ENCODE measurements at regions not wholly inside any gene's neighbourhood (a gene's known extent, or its start where the extent isn't known, plus 50 kb on each side); places are given as distances from the start of the nearest gene placed in this dataset.

DNA sequence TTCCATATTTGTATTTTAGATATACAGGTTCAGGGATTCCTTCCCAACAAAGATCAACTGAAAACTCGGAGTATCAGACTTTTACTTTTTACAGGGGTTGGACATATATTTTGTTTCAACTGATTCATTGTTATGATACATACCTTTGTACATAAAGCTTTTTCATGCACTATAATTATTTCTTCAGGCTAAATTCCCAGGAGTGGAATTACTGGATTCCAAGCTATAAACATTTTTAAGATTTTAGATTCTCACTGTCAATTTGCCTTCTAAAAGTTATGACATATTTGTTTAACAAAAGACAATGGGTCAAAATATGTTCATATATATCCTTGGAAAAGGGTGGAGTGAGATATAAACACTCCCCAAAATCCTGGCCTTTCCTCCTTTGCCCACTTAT, 449.0 kb downstream of the PDCD6IP start:
- intact Hi-C loops (cut with micrococcal nuclease): no loop called here
- DNase-seq (ENCODE audit: unreplicated experiment): no peak
- TF ChIP-seq CTCF (IDR thresholded peaks at IDR 0.05; ENCODE audit: unreplicated experiment): no peak
- POLR2A ChIA-PET: no interaction called here
- H3K4me1 Mint-ChIP-seq (ENCODE audit: insufficient read depth, unreplicated experiment): no peaks in the 10 kb centered on the region
- BruUV-seq (replicated peaks): no TSS peak
- no peaks in the 10 kb centered on the region for H3K36me3 Mint-ChIP-seq (ENCODE audit: insufficient read depth, unreplicated experiment)
- no peaks in the 10 kb centered on the region for H3K27me3 Mint-ChIP-seq (ENCODE audit: insufficient read depth, unreplicated experiment)
- no peaks in the 10 kb centered on the region for H3K9me3 Mint-ChIP-seq (ENCODE audit: unreplicated experiment)
- CTCF ChIA-PET: interaction anchor here (0.6 to 3.3 kb wide), 5 partner anchors 13 to 437 kb away, joined by 3 to 22 read pairs (median 3); no protein-coding TSS in a partner anchor
- H3K4me3 Mint-ChIP-seq (ENCODE audit: unreplicated experiment): no peak overlapping the region
- no peak overlapping the region for H3K27ac Mint-ChIP-seq (ENCODE audit: low read depth, unreplicated experiment)

- Mint-ChIP-seq H3K27ac (ENCODE audit: low read depth, unreplicated experiment) (no peak overlapping the region), H3K27me3 (ENCODE audit: insufficient read depth, unreplicated experiment) (no peaks in the 10 kb centered on the region), H3K9me3 (ENCODE audit: unreplicated experiment) (no peaks in the 10 kb centered on the region), H3K4me3 (ENCODE audit: unreplicated experiment) (no peak overlapping the region), H3K4me1 (ENCODE audit: insufficient read depth, unreplicated experiment) (no peaks in the 10 kb centered on the region), H3K36me3 (ENCODE audit: insufficient read depth, unreplicated experiment) (no peaks in the 10 kb centered on the region)
- TF ChIP-seq CTCF (IDR thresholded peaks at IDR 0.05; ENCODE audit: unreplicated experiment): no peak
- ChIA-PET POLR2A (no interaction called here), CTCF (interaction anchor here (0.6 to 3.3 kb wide), 5 partner anchors 10 to 370 kb away, joined by 3 to 22 read pairs (median 3); no protein-coding TSS in a partner anchor)
- DNase-seq (ENCODE audit: unreplicated experiment): no peak
- BruUV-seq (replicated peaks): no TSS peak
- intact Hi-C loops (cut with micrococcal nuclease): no loop called here
Observed at GRCh38 chr3:34248352-34248751, 449.9 kb downstream of the PDCD6IP start.

DNA sequence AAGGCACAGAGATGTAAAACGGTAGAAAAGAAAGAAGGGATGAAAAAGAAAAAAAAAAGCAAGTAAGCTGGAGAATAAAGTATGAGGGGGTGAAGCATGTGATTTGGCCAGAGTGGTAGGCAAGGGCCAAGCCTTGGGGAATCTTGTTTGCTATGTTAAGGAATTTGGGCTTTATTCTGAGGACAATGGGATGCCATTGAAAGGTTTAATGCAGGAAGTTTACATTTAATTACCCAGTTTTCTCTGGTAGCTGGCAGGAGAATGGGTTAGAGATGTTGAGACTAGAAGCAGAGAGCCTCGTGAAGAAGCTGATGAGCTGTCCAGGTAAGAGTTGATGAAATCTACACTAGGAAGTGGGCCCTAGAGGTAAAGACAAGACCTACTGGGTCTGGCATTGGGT, 455.9 kb downstream of the PDCD6IP start:
- no peaks in the 10 kb centered on the region for H3K4me1 Mint-ChIP-seq (ENCODE audit: insufficient read depth, unreplicated experiment)

GRCh38 chr3:34256021-34256420, 457.6 kb downstream of the PDCD6IP start:
- Mint-ChIP-seq H3K27ac (ENCODE audit: low read depth, unreplicated experiment) (no peak overlapping the region), H3K9me3 (ENCODE audit: unreplicated experiment) (no peaks in the 10 kb centered on the region), H3K27me3 (ENCODE audit: insufficient read depth, unreplicated experiment) (peaks cover 27% of the 10 kb centered on the region), H3K4me1 (ENCODE audit: insufficient read depth, unreplicated experiment) (peaks cover 3% of the 10 kb centered on the region), H3K4me3 (ENCODE audit: unreplicated experiment) (no peak overlapping the region), H3K36me3 (ENCODE audit: insufficient read depth, unreplicated experiment) (no peaks in the 10 kb centered on the region)
- no peak for TF ChIP-seq CTCF (IDR thresholded peaks at IDR 0.05; ENCODE audit: unreplicated experiment)
- intact Hi-C loops (cut with micrococcal nuclease): no loop called here
- no TSS peak for BruUV-seq (replicated peaks)
- ChIA-PET POLR2A (no interaction called here), CTCF (interaction anchor here (0.6 to 7.5 kb wide), 4 partner anchors 371 to 1429 kb away, joined by 3 to 135 read pairs (median 3); no protein-coding TSS in a partner anchor)
- no peak for DNase-seq (ENCODE audit: unreplicated experiment)

More for the DNA sequence above, 455.9 kb downstream of the PDCD6IP start:
- no peak overlapping the region for H3K4me3 Mint-ChIP-seq (ENCODE audit: unreplicated experiment)
- no peak overlapping the region for H3K27ac Mint-ChIP-seq (ENCODE audit: low read depth, unreplicated experiment)
- H3K9me3 Mint-ChIP-seq (ENCODE audit: unreplicated experiment): no peaks in the 10 kb centered on the region
- BruUV-seq (replicated peaks): no TSS peak
- intact Hi-C loops (cut with micrococcal nuclease): no loop called here
- no peaks in the 10 kb centered on the region for H3K36me3 Mint-ChIP-seq (ENCODE audit: insufficient read depth, unreplicated experiment)
- peaks cover 27% of the 10 kb centered on the region for H3K27me3 Mint-ChIP-seq (ENCODE audit: insufficient read depth, unreplicated experiment)
- no peak for TF ChIP-seq CTCF (IDR thresholded peaks at IDR 0.05; ENCODE audit: unreplicated experiment)
- ChIA-PET POLR2A (no interaction called here), CTCF (interaction anchor here (0.6 to 1.1 kb wide), 3 partner anchors 14 to 321 kb away, joined by 3 to 6 read pairs (median 6); no protein-coding TSS in a partner anchor)
- DNase-seq (ENCODE audit: unreplicated experiment): no peak
